Skin of body (tissue), 1 donor: ENCODE measurements at regions not wholly inside any gene's neighbourhood (a gene's known extent, or its start where the extent isn't known, plus 50 kb on each side); places are given as distances from the start of the nearest gene placed in this dataset.
"Not testable (repeated sequence)": the region's sequence is repeated elsewhere in the genome, so short reads cannot be mapped to it uniquely, and the experiment has no call there.

Source experiments
- DNase-seq: peaks from one replicate; lab custom pipeline; 2025; lab: John Stamatoyannopoulos, UW

DNA sequence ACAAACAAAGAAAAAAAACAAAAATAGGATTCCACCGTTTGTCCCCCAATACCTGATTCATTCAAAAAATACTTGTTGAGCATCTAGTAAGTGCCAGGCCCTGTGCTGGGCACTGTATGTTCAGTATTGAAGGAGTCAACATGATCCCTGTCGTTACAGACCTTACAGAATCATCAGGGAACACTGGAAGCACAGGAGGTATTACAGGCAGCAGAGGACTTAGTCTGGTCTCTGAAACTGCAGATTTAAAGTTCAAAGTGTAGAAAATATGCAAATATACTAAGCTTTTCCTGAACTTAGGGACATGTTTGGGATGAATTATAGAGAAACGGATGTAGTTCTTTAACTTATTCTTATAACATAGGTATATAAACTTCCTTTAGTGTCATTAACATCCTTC is 160.7 kb upstream of the RFC3 start:
- DNase-seq = no peak

DNA sequence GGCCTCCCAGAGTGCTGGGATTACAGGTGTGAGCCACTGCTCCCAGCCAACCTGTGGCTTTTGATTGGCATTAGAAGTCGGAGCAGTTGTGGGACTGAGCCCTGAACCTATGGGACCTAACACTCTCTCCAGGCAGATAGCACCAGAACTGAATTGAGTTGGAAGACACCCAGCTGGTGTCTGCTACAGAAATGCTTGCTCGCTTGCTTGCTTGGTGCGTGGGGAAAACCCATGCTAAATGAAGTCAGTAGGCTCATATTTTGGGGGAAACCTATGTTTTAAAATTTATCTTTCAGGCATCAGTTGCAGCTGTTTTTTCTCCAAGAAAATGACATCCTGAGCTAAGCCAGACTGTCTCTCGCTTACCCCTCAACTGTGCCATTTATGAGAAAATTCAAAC is 158.5 kb upstream of the RFC3 start:
- DNase-seq = no peak

DNA sequence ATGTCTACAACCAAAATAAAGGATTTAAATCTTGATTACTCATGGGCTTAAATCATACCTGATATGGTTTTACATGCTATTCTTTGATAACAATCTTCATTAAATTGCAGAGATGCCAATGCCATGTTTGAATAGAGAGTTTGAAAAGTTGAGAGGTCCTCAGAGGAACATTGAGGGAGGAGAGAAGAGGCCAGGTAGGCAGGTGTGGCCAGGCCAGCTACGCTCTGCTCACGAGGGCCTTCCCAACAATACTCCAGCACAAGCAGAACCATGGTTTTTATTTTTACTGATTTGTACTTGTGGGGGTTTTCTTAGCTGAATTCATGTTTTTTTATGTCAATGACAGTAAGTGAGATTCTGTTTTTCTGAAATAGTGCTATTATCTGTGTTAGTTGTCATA is 158.1 kb upstream of the RFC3 start:
- no peak for DNase-seq

- DNase-seq = no peak
Measured at GRCh38 chr13:33662392-33662791, 155.6 kb upstream of the RFC3 start.

GRCh38 chr13:33665626-33666175 is 152.2 kb upstream of the RFC3 start:
- no peak for DNase-seq

DNA sequence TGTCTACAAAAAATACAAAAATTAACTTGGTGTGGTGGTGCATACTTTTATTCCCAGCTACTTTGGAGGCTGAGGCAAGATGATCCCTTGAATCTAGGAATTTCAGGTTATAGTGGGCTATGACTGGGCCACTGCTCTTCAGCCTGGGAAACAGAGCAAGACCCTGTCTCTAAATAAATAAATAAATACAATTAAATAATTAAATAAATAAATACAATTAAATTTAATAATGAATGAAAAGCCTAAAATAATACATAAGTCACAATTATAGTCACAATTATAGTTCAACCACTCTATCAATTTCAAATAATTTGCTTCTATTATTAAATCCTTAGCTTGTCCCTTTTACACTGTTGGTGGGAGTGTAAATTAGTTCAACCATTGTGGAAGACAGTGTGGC is 146.4 kb upstream of the RFC3 start:
- DNase-seq = no peak

- not testable (repeated sequence) for DNase-seq
Measured at GRCh38 chr13:33672022-33672421, 145.9 kb upstream of the RFC3 start.

- peak; percentile 41 for DNase-seq
Measured at GRCh38 chr13:33676045-33676989, 141.6 kb upstream of the RFC3 start.

DNA sequence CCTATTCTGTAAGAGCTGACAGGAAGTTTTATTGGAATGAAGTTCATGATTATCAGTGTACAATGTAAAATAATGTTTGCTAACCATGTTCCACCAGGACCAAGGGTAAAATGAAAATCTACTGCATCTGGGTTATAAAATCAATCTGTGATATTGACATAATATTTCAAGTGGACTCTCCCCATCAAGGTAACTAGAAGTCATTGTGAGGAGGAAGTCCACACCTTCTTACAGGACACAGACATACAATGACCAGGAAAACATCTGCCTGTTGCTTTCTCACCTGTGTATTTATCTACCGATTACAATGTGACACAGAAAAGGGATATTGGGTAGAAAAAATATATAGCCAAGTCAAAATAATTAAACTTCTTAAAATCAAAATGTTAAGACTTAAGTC is 140.7 kb upstream of the RFC3 start:
- no peak for DNase-seq

- DNase-seq = no peak
Measured at GRCh38 chr13:33678084-33678483, 139.9 kb upstream of the RFC3 start.

DNA sequence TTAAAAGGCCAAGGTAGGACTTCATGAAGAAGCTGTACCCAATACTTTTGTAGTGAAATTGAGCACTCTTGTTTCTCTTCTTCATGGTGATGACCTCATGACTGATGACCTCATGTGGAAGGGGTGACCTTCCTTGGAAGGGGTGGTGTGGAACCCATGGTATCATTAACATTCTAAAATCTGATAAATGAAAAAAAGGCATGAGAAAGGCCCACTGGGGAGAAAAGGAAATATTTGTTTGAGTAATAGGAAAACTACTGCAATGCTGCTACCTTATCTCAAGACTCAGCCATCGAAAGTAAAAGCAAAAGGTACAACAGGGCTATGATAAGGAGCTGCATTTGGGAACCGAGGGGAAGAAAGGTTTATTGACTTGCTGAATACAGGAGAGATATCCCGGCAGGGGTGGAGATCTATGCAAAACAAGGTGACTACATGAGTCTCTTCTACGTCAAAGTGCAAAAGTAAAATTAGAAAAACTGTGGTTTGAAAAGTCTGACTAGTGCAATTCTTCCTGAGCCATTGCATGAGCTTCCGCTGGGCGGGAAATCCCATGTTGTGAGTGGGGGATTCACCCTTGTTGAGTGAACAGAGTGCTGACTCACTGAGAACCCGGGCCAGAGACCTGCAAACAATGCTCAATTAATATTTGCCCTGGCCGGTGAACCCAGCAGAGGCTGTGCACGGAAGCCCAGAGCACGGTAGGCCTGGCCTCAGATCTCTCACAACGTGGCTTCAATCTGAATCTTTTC is 138.9 kb upstream of the RFC3 start:
- DNase-seq = no peak

DNA sequence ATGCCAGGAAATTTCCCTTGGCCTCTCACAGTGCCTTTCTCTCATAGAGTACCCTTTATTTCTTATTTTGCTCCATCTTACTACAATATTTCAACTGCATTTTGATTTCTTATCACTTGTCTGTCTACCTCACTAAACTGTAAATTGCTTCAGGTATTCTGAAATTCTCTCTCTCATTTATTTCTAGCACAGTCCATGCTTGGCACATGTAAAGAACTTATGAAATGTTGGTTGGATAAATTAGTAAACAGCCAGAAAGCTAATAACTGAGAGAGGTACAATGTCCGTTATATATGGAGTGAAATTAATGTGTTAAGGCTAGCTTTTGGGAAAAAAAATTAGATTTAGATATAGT is 138.3 kb upstream of the RFC3 start:
- DNase-seq = no peak

DNA sequence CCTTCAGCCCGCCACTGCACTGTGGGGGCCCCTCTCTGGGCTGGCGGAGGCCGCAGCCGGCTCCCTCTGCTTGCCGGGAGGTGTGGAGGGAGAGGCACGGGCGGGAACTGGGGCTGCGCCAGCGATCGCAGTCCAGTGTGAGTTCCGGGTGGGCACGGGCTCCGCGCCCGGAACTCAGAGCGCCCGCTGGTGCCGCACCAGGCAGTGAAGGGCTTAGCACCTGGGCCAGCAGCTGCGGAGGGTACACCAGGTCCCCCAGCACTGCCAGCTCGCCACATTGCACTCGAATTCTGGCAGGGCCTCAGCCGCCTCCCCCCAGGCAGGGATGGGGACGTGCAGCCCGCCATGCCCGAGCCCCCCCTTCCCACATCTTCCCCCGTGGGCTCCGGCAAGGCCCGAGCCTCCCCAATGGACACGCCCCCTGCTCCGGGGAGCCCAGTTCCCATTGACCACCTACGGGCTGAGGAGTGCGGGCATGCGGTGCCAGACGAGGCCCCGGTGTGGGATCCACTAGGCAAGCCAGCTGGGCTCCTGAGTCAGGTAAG is 135.9 kb upstream of the RFC3 start:
- DNase-seq = no peak

DNA sequence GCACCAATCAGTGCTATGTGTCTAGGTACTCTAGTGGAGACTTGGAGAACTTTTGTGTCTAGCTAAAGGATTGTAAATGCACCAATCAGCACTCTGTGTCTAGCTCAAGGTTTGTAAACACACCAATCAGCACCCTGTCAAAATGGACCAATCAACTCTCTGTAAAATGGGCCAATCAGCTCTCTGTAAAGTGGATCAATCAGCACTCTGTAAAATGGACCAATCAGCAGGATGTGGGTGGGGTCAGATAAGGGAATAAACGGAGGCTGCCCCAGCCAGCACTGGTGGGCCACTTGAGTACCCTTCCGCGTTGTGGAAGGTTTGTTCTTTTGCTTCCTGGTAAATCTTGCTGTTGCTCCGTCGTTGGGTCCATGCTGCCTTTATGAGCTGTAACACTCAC is 135.3 kb upstream of the RFC3 start:
- not testable (repeated sequence) for DNase-seq

- no peak for DNase-seq
Measured at GRCh38 chr13:33683376-33683775, 134.6 kb upstream of the RFC3 start.

DNA sequence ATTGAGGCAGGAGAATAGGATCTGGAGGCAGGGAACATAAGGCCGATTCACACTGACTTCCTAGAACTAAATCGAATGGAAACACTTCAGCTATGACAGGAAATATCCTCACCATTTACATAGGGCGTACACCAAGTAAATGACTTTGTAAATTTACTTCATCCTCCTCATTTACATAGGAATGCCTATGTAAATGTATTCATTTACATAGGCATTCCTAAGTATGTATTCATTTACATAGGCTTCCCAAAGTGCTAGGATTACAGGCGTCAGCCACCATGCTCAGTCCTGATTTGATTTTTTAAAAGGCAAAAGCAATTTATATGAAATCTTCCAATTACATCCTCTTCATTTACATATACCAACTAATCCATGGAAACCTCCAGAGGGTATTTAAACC is 133.1 kb upstream of the RFC3 start:
- no peak for DNase-seq

DNA sequence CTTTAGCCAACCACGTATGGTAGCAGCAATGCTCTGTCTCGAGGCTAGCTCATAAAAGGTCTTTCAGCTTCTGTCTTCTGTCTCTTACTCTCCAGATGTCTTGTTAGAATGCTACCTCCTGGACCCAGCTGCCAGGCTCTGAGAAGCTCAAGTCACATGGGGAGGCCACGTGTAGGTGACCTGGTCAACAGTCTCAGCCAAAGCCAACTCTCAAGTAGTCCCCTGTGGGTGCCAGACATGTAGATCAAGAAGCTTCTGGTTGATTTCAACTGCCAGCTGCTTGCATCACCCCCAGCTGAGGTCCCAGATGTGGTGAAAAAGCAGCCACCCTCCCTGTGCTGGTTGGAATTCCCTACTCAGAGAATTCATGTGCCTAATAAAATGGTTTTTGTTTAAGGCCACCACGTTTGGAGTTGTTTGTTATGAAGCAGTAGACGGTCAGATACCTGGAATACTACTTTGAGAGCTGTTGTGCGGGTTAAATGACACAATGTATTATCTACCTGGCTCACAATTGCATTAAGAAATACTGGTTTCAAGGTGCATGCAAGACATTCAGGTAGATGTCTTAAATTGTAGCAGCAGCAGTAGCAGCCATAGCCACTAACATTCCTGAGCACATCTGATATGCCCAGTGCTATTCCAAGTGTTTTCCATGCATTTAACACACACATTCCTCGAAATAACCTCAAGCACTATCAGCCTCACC is 131.0 kb upstream of the RFC3 start:
- no peak for DNase-seq

GRCh38 chr13:33690354-33690753 is 127.6 kb upstream of the RFC3 start:
- DNase-seq = no peak

GRCh38 chr13:33691980-33692379 is 126.0 kb upstream of the RFC3 start:
- no peak for DNase-seq

DNA sequence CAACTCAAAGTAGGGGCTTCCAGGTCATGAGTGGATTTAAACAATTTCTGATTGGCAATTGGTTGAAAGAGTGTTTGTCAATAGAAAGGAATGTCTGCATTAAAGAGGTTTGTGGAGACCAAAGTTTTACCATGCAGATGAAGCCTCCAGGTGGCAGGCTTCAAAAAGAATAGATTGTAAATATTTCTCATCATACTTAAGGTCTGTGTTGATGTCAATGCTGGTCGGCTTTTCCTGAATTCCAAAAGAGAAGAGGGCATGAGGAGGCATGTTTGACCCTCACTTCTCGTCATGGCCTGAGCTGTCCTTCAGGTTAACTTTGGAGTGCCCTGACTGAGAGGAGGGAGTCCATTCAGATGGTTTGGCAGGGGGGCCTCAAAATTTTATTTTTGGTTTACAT is 125.4 kb upstream of the RFC3 start:
- no peak for DNase-seq

DNA sequence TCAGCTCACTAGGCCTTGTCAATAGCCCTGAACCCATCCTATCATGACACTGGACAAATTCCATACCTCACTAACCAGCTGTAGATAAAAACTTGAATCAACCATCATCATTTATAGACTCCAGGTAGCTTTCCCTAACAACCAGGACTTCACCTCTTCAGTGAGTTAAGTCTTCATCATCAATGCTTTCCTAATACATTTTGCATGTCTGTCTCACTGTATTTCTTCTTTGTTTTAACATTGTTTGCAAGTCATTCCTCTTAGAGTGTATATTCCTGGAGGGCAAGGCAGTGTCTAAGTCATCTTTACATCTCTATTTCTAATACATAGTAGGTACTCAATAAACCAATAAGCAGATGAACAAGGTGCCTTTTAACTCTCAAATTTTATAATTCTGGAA is 123.4 kb upstream of the RFC3 start:
- no peak for DNase-seq

- no peak for DNase-seq
Measured at GRCh38 chr13:33696530-33696929, 121.4 kb upstream of the RFC3 start.
